H1 (cell line): ENCODE measurements at regions not wholly inside any gene's neighbourhood (a gene's known extent, or its start where the extent isn't known, plus 50 kb on each side); places are given as distances from the start of the nearest gene placed in this dataset.

Experiments used
- SP1 ChIP-seq: IDR thresholded peaks from 2 replicates; pipeline ENCODE4 v1.6.1; 2011; ENCODE audit warnings: low read depth, low read length
- YY1 ChIP-seq: IDR thresholded peaks from 2 replicates; pipeline ENCODE4 v1.6.1; 2011; ENCODE audit warnings: low read depth, mild to moderate bottlenecking, low read length
- TF ChIP-seq, protein P1 (sequence below): IDR thresholded peaks from 2 replicates; pipeline ENCODE4 v1.6.1; 2012; ENCODE audit warnings: inconsistent platforms

GRCh38 chr10:78755063-78755701 is 313.6 kb upstream of the ZMIZ1 start:
- TF ChIP-seq, protein P1, sequence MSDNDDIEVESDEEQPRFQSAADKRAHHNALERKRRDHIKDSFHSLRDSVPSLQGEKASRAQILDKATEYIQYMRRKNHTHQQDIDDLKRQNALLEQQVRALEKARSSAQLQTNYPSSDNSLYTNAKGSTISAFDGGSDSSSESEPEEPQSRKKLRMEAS, result no peak
- no peak for TF ChIP-seq SP1
- TF ChIP-seq YY1, result no peak
